Astrocyte (in vitro differentiated cells and primary cell): ENCODE measurements at regions not wholly inside any gene's neighbourhood (a gene's known extent, or its start where the extent isn't known, plus 50 kb on each side); places are given as distances from the start of the nearest gene placed in this dataset.

Source experiments
- EZH2 ChIP-seq: IDR thresholded peaks from 2 replicates; pipeline ENCODE4 v1.6.1; 2012; ENCODE audit warnings: mild to moderate bottlenecking, low read length, inconsistent platforms; ENCODE audit not compliant: insufficient read depth
- TF ChIP-seq, protein P1 (sequence below): IDR thresholded peaks from 2 replicates; pipeline ENCODE4 v1.5.1; 2011; ENCODE audit warnings: low read depth, mild to moderate bottlenecking, inconsistent platforms, low read length, moderate library complexity; ENCODE audit not compliant: insufficient read depth

DNA sequence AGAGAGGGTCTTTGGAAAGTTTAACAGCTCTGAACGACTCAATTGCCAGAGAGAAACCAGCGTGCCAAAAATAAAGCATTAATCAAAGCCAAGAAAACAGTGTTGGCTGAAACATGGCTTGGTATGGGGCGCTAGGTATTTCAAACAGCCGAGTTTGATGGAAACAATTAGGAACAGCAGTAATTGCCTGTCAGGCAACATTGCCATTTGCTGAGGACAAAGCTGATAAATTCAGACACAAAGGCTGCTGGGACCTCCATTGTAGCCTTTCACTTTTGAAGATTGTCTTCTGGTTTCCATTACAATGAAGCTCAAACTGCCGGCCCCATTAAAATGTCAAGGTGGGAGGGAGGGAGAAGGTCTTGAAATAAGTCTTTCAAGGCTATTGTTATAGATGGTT lies 125.4 kb upstream of the SPDL1 start:
- no peak for TF ChIP-seq EZH2
- TF ChIP-seq, protein P1, sequence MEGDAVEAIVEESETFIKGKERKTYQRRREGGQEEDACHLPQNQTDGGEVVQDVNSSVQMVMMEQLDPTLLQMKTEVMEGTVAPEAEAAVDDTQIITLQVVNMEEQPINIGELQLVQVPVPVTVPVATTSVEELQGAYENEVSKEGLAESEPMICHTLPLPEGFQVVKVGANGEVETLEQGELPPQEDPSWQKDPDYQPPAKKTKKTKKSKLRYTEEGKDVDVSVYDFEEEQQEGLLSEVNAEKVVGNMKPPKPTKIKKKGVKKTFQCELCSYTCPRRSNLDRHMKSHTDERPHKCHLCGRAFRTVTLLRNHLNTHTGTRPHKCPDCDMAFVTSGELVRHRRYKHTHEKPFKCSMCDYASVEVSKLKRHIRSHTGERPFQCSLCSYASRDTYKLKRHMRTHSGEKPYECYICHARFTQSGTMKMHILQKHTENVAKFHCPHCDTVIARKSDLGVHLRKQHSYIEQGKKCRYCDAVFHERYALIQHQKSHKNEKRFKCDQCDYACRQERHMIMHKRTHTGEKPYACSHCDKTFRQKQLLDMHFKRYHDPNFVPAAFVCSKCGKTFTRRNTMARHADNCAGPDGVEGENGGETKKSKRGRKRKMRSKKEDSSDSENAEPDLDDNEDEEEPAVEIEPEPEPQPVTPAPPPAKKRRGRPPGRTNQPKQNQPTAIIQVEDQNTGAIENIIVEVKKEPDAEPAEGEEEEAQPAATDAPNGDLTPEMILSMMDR, result no peak
